GM12865 (cell line): ENCODE measurements at regions not wholly inside any gene's neighbourhood (a gene's known extent, or its start where the extent isn't known, plus 50 kb on each side); places are given as distances from the start of the nearest gene placed in this dataset.

ENCODE experiments used
- DNase-seq: peaks from one replicate; pipeline ENCODE4 v3.0.0; 2010; ENCODE audit warnings: low read depth
- H3K4me3 ChIP-seq: 2 replicates; pipeline ENCODE4 v1.5.1; 2011; ENCODE audit warnings: mild to moderate bottlenecking, low read depth, low read length, control low read depth
- CTCF ChIP-seq: IDR thresholded peaks from 2 replicates; pipeline ENCODE4 v1.5.1; 2011; ENCODE audit warnings: low read length, control low read depth, low read depth, inconsistent platforms; ENCODE audit not compliant: insufficient read depth; ENCODE audit errors: missing control alignments

DNA sequence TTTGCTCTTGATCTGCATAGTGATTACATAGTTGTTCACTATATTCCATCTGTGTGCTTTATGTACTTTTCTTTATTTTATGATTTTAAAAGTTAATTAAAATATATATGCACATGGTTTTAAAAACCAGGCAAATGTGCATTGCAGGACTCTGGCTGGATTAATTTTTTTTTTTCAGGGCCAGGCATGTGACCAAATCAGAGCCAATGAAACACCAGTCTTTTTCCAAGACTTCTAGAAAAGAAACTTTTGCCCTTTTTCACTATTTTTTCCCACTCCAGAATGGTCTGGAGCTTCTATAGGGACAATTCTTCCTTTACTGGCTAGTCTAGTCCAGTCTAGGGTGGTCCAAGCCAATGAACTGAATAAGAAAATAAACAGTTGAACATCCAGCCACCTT is 198.1 kb upstream of the FBXO11 start:
- H3K4me3 ChIP-seq: no peak overlapping the region
- TF ChIP-seq CTCF: no peak
- no peak for DNase-seq

GRCh38 chr2:48105848-48106247 is 199.6 kb upstream of the FBXO11 start:
- H3K4me3 ChIP-seq: no peak overlapping the region
- DNase-seq: no peak

DNA sequence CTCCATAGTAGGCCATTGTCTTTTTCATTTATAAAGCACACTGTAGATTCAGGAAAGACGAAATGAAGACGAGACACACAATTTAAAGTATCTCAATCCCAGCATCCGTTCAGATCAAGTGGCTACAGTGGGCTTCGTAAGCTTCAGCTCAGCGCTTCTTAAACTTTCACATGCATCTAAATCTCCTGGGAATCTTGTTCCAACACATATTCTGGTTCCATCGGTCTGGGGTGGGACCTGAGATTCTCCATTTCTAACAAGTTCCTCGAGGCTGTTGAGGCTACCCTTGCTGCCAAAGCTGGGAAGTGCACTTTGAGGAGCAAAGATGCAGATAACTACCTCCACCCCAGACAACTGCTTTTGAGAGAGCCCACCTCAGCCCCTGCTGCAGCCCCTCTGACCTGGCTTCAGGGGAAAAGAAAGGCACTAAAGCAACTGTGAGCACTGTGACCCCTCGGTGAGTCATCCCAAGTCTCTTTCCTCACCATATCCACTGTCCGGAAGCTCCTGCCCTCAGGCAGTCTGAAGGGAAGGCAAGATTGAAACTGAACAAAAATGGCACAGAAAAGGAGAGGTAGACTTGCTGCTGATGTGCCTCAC is 201.1 kb upstream of the FBXO11 start:
- DNase-seq: no peak
- no peak overlapping the region for H3K4me3 ChIP-seq

More at GRCh38 chr2:48105848-48106247, 199.6 kb upstream of the FBXO11 start:
- no peak for TF ChIP-seq CTCF

DNA sequence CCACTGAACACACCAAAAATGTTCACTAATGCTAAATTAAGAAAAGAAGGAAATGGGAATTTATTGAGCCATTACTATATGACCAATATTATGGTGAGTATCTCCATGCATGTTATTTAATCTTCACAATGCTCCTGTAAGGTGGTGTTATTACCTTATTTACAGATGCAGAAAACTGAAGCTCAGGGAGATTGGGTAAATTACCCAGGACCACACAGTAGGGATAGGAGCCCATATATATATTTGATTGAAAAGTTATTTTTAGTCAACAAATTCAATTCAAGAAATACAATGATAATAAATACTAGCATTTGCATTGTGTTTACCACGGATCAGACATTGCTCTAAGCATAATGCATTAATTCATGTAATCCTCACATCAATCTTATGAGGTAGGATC is 202.2 kb upstream of the FBXO11 start:
- no peak for DNase-seq
- no peak for TF ChIP-seq CTCF
- H3K4me3 ChIP-seq: no peak overlapping the region

More for the DNA sequence above, 201.1 kb upstream of the FBXO11 start:
- TF ChIP-seq CTCF: no peak

DNA sequence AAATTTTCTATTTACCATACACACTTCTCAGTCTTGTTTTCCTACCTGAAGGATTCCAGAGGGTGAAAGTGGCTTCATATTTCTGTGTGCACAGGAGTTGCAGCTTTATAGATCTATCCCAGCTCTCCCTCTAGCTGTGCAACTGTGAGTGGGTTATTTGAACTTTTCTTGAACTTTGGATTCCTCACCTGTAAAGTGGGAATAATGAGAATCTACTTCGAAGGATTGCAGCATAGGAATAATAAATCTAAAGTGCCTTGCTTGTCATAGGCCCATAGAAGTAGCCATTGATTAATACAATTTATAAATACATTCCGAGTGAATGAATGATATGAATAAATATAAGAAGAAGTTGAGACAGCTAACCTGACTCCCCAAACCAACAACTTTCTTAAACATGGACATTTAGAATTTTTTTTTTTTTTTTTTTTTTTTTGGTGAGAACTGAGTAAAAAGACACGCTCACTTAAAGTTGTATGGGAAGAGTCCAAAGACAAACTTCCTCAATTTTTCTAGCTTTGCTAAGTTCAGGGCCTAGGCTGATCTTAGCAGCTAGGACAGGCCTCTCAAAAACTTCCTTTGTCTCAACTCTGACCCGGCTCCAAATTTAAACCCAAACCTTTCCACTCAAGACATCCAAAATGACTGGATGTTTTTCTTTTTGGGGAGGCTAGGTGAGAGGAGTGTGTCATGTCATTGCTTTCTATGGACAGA is 203.3 kb upstream of the FBXO11 start:
- no peak for TF ChIP-seq CTCF
- DNase-seq: no peak

GRCh38 chr2:48110492-48110891 is 204.0 kb upstream of the FOXN2 start:
- TF ChIP-seq CTCF: no peak
- H3K4me3 ChIP-seq: no peak overlapping the region
- DNase-seq: no peak

More for the DNA sequence above, 203.3 kb upstream of the FBXO11 start:
- no peak overlapping the region for H3K4me3 ChIP-seq
